C4-2B (cell line): ENCODE measurements at regions not wholly inside any gene's neighbourhood (a gene's known extent, or its start where the extent isn't known, plus 50 kb on each side); places are given as distances from the start of the nearest gene placed in this dataset.

Source experiments
- H3K27ac ChIP-seq: fragments of 450-650 bp; 2 replicates; pipeline ENCODE4 v1.5.1; 2017
- ZFX ChIP-seq: fragments of 450-650 bp; IDR thresholded peaks from 2 replicates; pipeline ENCODE4 v1.6.1; 2017
- TF ChIP-seq, protein P1 (sequence below): fragments of 450-650 bp; conservative IDR thresholded peaks from 2 replicates; pipeline ENCODE4 v1.5.1; 2017; ENCODE audit warnings: mild to moderate bottlenecking

DNA sequence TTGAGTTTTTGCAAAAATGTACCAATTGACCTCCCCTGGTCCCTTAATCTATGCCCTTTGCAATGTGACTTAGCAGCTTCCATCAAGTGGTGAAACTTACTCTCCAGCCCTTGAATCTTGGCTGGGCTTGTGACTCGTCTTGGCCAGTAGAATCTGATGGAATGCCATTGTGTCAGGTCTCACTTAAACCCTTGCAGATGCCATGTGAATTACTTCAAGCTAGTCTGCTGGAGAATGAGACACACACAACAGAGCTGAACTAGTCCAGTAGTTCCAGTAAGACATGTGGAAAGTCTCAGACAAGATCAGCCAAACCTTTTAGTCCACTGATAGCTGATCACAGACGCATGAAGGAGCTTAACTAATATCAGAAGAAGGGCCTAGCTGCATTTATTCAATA lies 567.8 kb upstream of the CPEB2 start:
- TF ChIP-seq, protein P1, sequence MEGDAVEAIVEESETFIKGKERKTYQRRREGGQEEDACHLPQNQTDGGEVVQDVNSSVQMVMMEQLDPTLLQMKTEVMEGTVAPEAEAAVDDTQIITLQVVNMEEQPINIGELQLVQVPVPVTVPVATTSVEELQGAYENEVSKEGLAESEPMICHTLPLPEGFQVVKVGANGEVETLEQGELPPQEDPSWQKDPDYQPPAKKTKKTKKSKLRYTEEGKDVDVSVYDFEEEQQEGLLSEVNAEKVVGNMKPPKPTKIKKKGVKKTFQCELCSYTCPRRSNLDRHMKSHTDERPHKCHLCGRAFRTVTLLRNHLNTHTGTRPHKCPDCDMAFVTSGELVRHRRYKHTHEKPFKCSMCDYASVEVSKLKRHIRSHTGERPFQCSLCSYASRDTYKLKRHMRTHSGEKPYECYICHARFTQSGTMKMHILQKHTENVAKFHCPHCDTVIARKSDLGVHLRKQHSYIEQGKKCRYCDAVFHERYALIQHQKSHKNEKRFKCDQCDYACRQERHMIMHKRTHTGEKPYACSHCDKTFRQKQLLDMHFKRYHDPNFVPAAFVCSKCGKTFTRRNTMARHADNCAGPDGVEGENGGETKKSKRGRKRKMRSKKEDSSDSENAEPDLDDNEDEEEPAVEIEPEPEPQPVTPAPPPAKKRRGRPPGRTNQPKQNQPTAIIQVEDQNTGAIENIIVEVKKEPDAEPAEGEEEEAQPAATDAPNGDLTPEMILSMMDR, result no peak
- no peak for TF ChIP-seq ZFX
- H3K27ac ChIP-seq, result no peak overlapping the region

DNA sequence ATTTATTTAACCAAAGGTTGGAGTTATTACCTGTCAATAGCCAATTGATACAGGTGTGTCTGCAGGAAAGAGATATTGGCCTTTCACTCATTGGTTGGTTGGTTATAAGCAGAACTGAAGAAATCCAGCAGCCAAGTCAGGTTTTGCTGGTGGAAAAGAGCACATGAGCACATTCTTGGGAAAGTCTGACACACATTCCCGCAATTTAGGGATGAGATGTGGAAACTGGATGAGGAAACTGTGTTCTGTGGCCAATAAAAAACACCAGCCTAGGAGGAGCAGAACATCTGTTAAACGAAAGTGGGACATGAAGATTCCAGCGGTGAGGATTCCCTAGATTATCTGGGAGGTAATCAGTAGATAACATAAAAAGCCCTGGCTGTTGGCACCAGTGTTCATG lies 567.4 kb upstream of the CPEB2 start:
- TF ChIP-seq, protein P1, result no peak
- no peak for TF ChIP-seq ZFX
- H3K27ac ChIP-seq, result no peak overlapping the region

DNA sequence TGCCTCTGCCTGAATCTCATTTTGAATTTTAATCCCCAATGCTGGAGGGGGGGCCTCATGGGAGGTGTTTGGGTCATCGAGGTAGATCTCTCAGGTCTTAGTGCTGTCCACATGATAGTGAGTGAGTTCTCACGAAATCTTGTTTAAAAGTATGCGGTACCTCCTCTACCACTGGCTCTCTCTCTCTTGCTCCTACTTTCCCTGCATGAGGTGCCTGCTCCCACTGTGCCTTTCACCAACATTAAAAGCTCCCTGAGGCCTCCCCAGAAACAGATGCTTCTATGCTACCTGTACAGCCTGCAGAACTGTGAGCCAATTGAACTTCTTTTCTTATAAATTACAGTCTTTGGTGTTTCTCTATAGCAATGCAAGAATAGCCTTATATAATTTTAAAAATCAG lies 560.7 kb upstream of the CPEB2 start:
- TF ChIP-seq, protein P1, result no peak
- no peak for TF ChIP-seq ZFX
- no peak overlapping the region for H3K27ac ChIP-seq

DNA sequence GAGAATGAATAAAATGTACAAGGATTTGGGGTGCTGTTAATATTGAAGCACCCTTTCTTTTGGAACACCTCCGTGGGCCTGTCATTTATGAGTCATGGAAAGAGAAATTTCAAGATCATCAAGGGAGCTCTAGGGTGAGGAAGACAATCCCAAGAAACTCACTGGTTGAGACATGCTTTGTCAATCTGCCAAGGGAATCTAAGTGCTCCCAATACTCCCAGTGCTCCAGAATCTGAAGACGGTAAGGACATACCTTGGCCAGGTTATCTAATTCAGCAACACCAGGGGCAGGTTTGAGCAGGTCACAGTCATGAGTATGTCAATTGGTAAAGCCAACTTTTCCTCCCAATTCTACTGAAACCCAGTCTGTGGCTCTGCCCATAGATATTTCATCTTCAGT lies 556.4 kb upstream of the CPEB2 start:
- TF ChIP-seq, protein P1, result no peak
- no peak for TF ChIP-seq ZFX
- no peak overlapping the region for H3K27ac ChIP-seq

DNA sequence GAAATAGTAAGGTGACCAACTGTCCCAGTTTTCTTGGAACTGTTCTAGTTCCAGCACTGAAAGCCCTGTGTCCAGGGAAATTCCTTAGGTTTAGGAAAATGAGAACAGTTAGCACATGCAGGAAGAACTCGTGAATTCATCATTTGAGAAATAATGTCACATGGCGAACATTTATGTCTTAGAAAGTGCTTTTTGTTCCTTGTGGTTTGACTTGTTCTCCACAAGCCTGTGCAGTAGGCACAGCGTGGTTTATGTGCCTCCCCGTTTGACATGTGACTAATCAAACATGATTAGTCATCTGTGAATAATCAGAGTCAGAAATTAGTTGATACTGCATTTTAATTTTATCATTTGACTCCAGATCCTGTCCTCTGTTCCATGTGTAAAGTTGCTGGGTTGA lies 556.0 kb upstream of the CPEB2 start:
- no peak for TF ChIP-seq ZFX
- TF ChIP-seq, protein P1, result no peak
- H3K27ac ChIP-seq, result no peak overlapping the region

DNA sequence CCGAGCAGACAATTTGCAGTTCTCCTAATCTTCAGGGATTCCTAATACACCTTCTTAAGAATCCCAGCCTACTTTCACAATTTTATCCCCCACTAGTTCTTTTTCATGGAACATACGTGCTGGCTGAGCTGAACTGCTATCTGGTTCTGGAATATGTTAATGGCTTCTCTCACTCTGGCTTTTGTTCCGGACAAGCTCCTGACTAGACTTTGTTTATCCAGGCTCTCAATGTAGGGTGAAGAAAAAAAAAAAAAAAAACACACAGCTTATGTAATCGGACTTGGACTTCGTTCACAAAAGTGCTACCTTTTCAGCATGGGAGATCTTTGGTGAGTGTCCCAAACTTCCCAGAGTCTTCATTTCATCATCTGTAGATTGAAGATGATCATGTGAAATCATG lies 555.4 kb upstream of the CPEB2 start:
- no peak for TF ChIP-seq ZFX
- TF ChIP-seq, protein P1, result no peak
- H3K27ac ChIP-seq, result no peak overlapping the region

DNA sequence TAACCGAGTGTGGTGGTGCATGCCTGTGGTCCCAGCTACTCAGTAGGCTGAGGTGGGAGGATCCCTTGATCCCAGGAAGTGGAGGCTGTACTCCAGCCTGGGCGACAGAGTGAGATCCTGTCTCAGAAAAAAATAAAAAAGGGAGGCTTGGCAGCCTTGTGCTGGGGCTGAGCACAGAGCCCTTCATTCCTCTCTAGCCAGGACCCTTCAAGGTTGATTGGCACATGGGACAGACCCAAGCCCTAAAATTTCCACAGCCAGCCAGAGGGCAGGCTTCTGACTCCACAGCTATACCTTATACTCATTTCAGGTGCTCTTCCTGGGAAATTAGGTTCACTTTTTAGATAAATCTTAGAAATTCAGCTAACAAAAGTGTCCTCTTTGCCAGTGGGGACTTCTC lies 553.0 kb upstream of the CPEB2 start:
- no peak overlapping the region for H3K27ac ChIP-seq
- TF ChIP-seq ZFX, result no peak
- TF ChIP-seq, protein P1, result no peak
